IMR-90 (cell line): ENCODE measurements at regions not wholly inside any gene's neighbourhood (a gene's known extent, or its start where the extent isn't known, plus 50 kb on each side); places are given as distances from the start of the nearest gene placed in this dataset.

Experiments used
- CEBPB ChIP-seq: IDR thresholded peaks from 2 replicates; pipeline ENCODE4 v1.6.1; 2012; ENCODE audit warnings: low read depth, low read length, improper control_type of control experiment
- CTCF ChIP-seq: conservative IDR thresholded peaks from 2 replicates; pipeline ENCODE4 v1.5.1; 2012; ENCODE audit warnings: mild to moderate bottlenecking, low read depth, low read length, improper control_type of control experiment
- ELK1 ChIP-seq: fragments of 150-350 bp; IDR thresholded peaks from 2 replicates; pipeline ENCODE4 v1.6.1; 2016; ENCODE audit warnings: low read depth, mild to moderate bottlenecking, low read length, moderate library complexity, borderline replicate concordance
- FOS ChIP-seq: fragments of 150-350 bp; IDR thresholded peaks from 2 replicates; pipeline ENCODE4 v1.6.1; 2016; ENCODE audit warnings: low read depth, low read length
- MAFK ChIP-seq: IDR thresholded peaks from 2 replicates; pipeline ENCODE4 v1.6.1; 2012; ENCODE audit warnings: low read depth, low read length, improper control_type of control experiment
- MAZ ChIP-seq: IDR thresholded peaks from 2 replicates; pipeline ENCODE4 v1.6.1; 2012; ENCODE audit warnings: low read depth, mild to moderate bottlenecking, low read length, improper control_type of control experiment, moderate library complexity, borderline replicate concordance
- MXI1 ChIP-seq: IDR thresholded peaks from 2 replicates; pipeline ENCODE4 v1.6.1; 2012; ENCODE audit warnings: low read depth, mild to moderate bottlenecking, low read length, moderate library complexity, borderline replicate concordance
- POLR2A ChIP-seq: IDR thresholded peaks from 2 replicates; pipeline ENCODE4 v1.6.1; 2012; ENCODE audit warnings: mild to moderate bottlenecking, low read depth, low read length
- RCOR1 ChIP-seq: IDR thresholded peaks from 2 replicates; pipeline ENCODE4 v1.6.1; 2012; ENCODE audit warnings: mild to moderate bottlenecking, low read length, improper control_type of control experiment; ENCODE audit not compliant: insufficient replicate concordance
- RFX5 ChIP-seq: IDR thresholded peaks from 2 replicates; pipeline ENCODE4 v1.8.0; 2012; ENCODE audit warnings: low read depth, mild to moderate bottlenecking, low read length, moderate library complexity

GRCh38 chr15:60183366-60183765 lies 179.3 kb downstream of the FOXB1 start:
- TF ChIP-seq CTCF (no peak), POLR2A (no peak), RFX5 (no peak), CEBPB (no peak), RCOR1 (no peak), ELK1 (no peak), MAFK (no peak), FOS (no peak), MXI1 (no peak), MAZ (no peak)
